Parathyroid adenoma (tissue), 2 donors: ENCODE measurements at regions not wholly inside any gene's neighbourhood (a gene's known extent, or its start where the extent isn't known, plus 50 kb on each side); places are given as distances from the start of the nearest gene placed in this dataset.

Experiments used
- H2AFZ ChIP-seq: fragments of 300-600 bp; sonication (generic); one replicate; pipeline ENCODE4 v1.7.0; 2017; ENCODE audit warnings: antibody characterized with exemption, mild to moderate bottlenecking
- H3K27ac ChIP-seq: fragments of 300-600 bp; sonication (generic); one replicate; pipeline ENCODE4 v1.7.0; 2017
- H3K27me3 ChIP-seq: fragments of 300-600 bp; sonication (generic); one replicate; pipeline ENCODE4 v1.7.0; 2017; ENCODE audit warnings: low read length; ENCODE audit not compliant: control insufficient read depth, insufficient read depth
- H3K36me3 ChIP-seq: fragments of 300-600 bp; sonication (generic); one replicate; pipeline ENCODE4 v1.7.0; 2017; ENCODE audit warnings: low read length; ENCODE audit not compliant: control insufficient read depth, insufficient read depth
- H3K4me1 ChIP-seq: fragments of 300-600 bp; sonication (generic); one replicate; pipeline ENCODE4 v1.7.0; 2017; ENCODE audit warnings: control low read depth
- H3K4me2 ChIP-seq: fragments of 300-600 bp; sonication (generic); one replicate; pipeline ENCODE4 v1.7.0; 2017; ENCODE audit warnings: low read length
- H3K4me3 ChIP-seq: fragments of 300-600 bp; sonication (generic); one replicate; pipeline ENCODE4 v1.7.0; 2017; ENCODE audit warnings: low read depth, low read length
- H3K79me2 ChIP-seq: fragments of 300-600 bp; sonication (generic); one replicate; pipeline ENCODE4 v1.7.0; 2017; ENCODE audit warnings: control low read depth
- H3K9ac ChIP-seq: fragments of 300-600 bp; sonication (generic); one replicate; pipeline ENCODE4 v1.7.0; 2017; ENCODE audit warnings: mild to moderate bottlenecking
- H3K9me3 ChIP-seq: fragments of 300-600 bp; sonication (generic); one replicate; pipeline ENCODE4 v1.7.0; 2017; ENCODE audit warnings: low read length; ENCODE audit not compliant: control insufficient read depth
- CTCF ChIP-seq: fragments of 300-600 bp; sonication (generic); IDR thresholded peaks from one replicate; pipeline ENCODE4 v1.7.0; 2017; ENCODE audit warnings: antibody characterized with exemption, mild to moderate bottlenecking
- donor health status: primary hyperparathyroidism.

GRCh38 chr7:45992826-45993225 is 71.8 kb upstream of the IGFBP3 start:
- H3K27ac ChIP-seq = no peak overlapping the region
- no peak overlapping the region for H3K9ac ChIP-seq
- TF ChIP-seq CTCF = no peak
- H2AFZ ChIP-seq = no peak overlapping the region
- H3K79me2 ChIP-seq = no peaks in the 10 kb centered on the region
- no peaks in the 10 kb centered on the region for H3K4me1 ChIP-seq
- peaks cover 3% of the 10 kb centered on the region for H3K9me3 ChIP-seq
- H3K4me2 ChIP-seq = no peak overlapping the region
- no peaks in the 10 kb centered on the region for H3K27me3 ChIP-seq
- H3K4me3 ChIP-seq = no peak overlapping the region
- no peaks in the 10 kb centered on the region for H3K36me3 ChIP-seq

GRCh38 chr7:45990276-45990675 is 69.2 kb upstream of the IGFBP3 start:
- Histone ChIP-seq H3K9me3 (no peaks in the 10 kb centered on the region), H3K4me2 (no peak overlapping the region), H3K4me1 (no peaks in the 10 kb centered on the region), H3K27me3 (no peaks in the 10 kb centered on the region), H3K4me3 (no peak overlapping the region), H3K9ac (no peak overlapping the region), H3K79me2 (no peaks in the 10 kb centered on the region), H3K27ac (no peak overlapping the region), H3K36me3 (no peaks in the 10 kb centered on the region), H2AFZ (no peak overlapping the region)
- no peak for TF ChIP-seq CTCF

GRCh38 chr7:45988405-45989057 is 67.5 kb upstream of the IGFBP3 start:
- Histone ChIP-seq H3K36me3 (no peaks in the 10 kb centered on the region), H3K27me3 (no peaks in the 10 kb centered on the region), H2AFZ (no peak overlapping the region), H3K4me3 (no peak overlapping the region), H3K4me2 (no peak overlapping the region), H3K4me1 (no peaks in the 10 kb centered on the region), H3K9me3 (no peaks in the 10 kb centered on the region), H3K27ac (no peak overlapping the region), H3K79me2 (no peaks in the 10 kb centered on the region), H3K9ac (no peak overlapping the region)
- TF ChIP-seq CTCF = no peak

GRCh38 chr7:45987521-45988290 is 66.6 kb upstream of the IGFBP3 start:
- Histone ChIP-seq H3K4me2 (no peak overlapping the region), H3K79me2 (no peaks in the 10 kb centered on the region), H3K27ac (no peak overlapping the region), H3K4me3 (no peak overlapping the region), H3K9me3 (no peaks in the 10 kb centered on the region), H3K4me1 (no peaks in the 10 kb centered on the region), H2AFZ (no peak overlapping the region), H3K9ac (no peak overlapping the region), H3K36me3 (no peaks in the 10 kb centered on the region), H3K27me3 (no peaks in the 10 kb centered on the region)
- TF ChIP-seq CTCF = no peak
